HG03135 (cell line): ENCODE measurements at regions not wholly inside any gene's neighbourhood (a gene's known extent, or its start where the extent isn't known, plus 50 kb on each side); places are given as distances from the start of the nearest gene placed in this dataset.
"Not testable (repeated sequence)": the region's sequence is repeated elsewhere in the genome, so short reads cannot be mapped to it uniquely, and the experiment has no call there.

Source experiments
- ATAC-seq: cut with Tn5 transposase; IDR thresholded peaks from one replicate; pipeline ENCODE4 v1.9.1; 2021; ENCODE audit warnings: mild to moderate bottlenecking, moderate library complexity; ENCODE audit not compliant: unreplicated experiment

DNA sequence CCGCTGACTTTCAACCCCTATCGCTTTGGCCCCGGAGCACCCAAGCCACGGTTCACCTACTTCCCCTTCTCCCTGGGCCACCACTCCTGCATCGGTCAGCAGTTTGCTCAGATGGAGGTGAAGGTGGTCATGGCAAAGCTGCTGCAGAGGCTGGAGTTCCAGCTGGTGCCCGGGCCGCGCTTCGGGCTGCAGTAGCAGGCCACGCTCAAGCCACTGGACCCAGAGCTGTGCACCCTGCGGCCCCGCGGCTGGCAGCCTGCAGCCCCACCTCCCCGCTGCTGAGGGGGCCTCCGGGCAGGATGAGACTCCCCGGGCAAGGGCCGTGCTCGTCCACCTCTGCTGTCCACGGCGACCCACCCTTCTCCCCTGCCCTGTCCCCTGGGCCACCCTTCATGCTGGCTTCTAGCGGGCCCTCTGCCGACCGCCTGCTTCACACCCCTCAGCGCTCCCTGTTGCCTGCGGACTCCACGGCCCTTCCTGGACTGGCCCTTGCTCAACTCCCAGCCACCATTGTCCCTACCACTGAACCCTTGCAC lies 92.2 kb upstream of the TRABD2B start:
- no peak for ATAC-seq

DNA sequence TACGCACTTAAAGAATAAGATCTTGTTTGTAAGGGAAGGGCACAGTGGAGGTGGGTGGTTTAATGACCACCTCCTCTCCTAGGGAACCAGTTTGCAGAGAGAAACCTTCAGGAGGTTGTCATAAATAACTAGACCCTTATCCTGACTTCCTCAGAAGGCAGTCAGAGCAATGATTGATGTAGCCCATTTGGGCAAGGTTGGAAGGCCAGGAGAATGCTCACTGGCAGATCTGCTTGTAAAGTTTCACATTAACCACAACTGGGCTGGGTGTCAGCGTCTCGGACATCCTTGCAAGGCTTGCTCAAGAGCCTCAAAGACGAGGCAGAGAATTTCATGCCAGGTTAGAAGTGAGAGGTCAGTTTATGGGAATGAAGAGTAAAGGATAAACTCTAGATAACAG lies 87.6 kb upstream of the TRABD2B start:
- ATAC-seq: no peak

DNA sequence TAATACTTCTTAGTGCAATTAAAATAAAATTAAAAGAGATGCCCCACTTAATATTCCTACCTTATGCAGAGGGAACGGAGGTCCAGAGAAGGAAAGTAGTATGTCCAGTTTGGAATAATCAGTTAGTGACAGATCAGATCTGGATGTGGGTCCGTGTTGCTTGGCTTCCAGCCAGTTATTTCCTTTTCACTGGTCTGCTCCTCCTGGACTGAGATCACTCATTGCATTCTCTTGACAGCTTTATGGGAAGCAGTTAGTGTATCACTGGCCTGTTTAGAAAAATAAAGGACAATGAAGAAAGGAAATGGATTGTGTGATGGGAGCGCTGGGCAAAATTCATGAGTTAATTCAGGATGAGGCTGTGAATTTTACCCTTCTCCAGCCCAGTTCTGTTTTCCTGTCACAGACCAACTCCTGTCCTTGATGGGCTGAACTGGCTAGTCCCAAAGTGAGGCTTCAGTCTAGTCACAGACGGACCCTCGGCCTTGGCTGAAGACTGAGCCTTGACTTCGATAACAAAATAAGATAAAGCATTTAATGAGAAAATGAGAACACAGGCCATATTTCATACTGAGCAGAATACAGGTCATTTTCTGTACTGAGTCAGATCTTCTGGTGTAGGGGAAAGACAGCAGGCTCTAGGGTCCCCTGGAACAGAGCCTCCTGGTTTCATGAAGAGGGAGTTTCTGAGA lies 85.2 kb upstream of the TRABD2B start:
- no peak for ATAC-seq

DNA sequence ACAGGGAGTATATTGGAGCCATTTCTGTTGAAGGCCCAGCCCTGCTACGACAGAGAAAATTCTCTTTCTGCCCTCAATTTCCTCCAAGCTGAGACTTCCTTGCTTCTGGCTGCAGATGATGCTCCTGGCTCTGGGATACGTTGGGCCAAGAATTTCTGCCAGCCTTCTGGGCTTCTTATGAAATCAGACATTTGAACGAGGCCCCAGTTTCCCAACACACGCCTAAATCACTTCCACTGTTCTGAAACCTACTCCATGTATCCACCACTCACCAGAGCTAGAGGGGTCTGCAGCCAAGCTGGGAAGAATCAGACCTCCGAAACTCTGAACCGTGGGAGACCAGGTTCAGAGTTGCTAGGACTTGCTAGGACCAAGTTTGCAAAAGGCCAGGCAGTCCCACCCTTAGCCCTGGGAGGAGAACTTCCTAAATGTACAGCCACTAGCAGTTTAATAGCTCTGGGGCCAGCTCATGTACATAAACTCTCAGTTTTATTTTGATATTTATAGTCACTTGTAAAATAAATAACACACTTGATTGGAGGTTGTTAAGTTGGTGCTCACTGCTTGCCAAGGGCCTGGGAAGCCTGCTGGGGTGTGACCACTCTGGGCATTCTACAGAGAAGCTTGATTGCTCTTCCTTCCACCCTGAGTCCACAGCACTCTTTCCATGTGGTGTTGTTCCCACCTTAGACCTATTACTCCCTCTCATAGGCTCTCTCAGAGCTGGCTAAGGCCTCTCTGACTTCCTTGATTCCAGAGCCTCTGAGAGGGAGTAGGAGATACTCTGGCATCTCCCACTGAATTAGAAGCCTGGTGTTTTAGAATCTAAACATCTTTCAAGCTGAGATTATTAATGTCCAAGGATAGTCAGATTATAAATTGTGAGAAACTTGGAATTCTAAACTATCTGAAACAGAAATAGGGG lies 83.4 kb upstream of the TRABD2B start:
- no peak for ATAC-seq

DNA sequence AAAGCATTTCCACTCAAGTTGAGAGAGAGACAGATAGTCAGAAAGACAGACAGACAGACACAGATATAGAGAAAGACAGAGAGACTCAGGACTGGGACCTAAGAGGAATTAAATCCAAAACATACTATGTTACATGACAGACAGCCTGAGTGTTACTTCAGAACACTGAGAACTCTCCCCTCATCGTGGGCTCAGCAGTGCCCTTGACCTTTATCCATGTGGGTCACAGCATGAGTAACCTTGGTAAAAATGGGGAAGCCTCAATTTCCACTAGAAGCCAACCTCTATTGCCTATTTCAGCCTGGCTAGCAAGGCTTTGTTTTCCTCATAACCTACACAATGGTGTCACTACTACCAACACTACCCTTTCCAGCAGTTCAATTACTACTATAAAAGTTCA lies 81.9 kb upstream of the TRABD2B start:
- no peak for ATAC-seq

DNA sequence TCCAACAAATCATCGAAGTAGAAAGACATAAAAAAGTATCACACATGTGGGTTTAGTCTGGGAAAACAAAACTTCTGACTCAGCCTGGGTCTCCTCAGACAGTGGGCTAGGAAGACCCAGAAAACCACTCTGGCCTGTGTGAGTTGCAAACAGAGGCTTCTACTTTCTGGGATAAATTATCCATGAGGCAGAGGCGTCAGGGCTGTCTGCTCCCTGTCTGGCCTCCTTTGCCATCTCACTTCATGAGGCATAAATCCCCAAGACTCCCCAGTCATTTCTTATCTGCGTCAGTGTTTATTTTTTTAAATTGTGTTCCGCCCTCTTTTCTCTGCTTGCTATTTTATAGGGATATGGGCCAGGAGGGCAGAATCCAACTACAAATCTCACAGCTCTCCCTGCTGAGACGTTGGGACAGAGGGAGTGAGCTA lies 80.6 kb upstream of the TRABD2B start:
- no peak for ATAC-seq

DNA sequence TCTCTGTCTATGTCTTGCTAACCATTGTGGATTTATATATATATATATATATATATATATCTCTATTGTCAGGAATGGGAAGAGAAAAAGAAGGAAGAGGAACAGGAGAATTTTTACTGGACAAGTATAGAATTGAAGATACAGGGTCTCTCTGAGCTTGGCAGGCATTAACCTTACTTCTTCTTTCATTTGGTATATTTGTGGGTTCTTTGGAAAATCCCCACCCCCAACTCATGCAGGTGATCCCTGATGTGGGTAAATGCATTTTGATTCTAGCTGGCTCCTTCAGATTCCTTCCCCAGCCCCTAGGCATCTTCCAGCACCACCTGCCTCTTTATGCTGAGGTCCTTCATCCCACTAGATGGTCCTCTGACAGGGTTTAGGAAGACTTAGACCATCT lies 78.8 kb upstream of the TRABD2B start:
- no peak for ATAC-seq

DNA sequence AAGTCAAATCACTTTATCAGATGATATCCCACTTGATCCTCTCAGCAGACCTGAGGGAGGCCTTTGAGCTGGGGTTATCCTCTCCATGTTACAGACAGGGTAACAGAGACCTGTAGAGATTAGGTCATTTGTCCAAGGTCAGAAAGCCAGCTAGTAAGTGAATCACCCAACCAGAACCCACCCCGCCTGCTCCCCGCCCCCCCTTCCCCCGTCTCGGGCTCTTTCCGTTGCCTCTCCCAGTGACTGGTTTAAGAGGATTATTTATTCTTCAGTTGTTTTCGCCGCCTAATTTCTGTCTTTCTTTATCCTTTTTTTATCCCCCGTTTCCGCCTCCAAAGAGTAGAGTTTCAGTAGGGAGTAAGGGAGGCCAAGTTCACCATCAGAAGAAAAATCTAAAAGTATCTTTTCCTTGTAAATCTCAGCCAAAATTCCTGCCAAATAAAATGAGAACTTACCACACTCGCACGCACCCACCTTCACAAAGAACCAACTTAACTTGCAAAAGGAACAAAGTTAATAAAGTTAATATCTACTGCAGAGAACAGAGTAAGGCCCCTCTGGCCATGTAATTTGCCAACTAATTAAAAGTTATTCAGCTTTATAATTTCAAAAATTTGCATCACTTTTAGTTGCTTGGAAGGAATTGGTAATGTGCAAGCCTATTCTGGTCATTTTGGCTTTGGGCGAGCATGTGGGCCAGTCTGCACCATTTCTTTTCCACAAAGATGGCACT lies 76.8 kb upstream of the TRABD2B start:
- no peak for ATAC-seq

DNA sequence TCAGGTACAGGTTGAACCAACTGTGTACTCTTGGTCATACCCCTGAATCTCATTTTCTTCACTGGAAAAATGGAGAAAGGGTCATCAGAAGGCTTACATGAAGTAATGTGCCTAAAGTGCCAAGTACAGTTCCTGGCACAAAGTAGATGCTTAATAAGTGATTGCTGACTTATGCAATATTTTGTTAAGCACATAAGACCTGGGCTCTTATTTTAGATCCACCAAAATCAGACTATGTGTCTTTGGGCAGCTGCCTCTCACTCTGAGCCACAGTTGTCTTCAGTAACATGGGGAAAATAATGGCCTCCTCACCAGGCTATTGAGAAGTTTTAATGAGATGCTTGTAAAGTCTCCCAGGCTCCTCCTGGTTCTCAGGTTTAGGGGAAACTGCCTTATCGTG lies 74.3 kb upstream of the TRABD2B start:
- no peak for ATAC-seq

DNA sequence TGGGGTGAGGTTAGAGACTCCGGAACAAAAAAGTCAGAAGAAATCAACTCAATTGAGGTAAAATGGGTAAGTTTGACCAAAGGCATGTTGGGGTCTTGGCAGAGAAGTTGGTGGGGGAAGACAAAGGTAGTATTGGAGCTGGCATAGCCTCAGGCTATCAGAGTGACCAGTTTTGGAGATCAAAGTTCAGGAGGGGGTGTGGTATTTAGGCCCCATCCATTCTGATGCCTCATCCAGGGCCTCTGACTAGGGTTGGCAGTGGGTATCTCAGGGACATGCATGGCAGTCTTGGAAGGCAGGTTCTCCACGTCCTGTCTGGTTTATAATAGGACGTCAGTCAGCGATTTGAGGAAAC lies 73.2 kb upstream of the TRABD2B start:
- no peak for ATAC-seq

DNA sequence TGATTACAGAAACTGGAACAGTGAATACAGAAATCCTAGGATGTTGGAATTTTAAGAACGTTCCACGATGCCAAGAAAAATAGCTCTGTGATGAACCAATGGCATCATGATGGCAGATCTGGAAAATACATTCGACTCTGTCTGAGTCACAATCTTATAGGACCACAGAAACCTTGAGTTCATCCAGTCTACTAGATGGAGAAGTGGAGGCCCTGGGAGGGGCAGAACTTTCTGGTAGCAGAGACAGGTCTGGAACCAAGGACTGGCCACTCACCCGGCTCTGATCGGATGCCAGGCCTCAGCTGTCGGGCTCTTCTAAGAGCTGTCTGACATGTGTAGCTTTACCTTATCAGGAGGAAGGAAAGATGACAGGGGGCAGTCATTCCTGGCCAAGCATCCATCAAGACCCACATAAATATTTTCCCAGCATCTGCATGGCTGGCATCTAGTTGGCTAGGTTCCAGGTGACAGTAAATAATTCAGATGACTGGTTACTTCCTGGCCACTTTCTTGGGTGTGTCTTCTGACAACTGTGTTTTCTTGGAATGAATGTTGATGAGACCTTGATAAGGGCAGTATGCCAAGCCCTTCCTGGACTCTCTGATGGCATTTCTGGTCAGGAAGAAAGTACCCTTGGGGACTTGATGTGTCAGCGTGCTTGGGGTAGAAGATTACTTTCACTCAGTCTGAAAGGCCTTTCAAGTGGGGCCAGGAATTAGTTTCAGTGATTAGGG lies 72.6 kb upstream of the TRABD2B start:
- no peak for ATAC-seq

DNA sequence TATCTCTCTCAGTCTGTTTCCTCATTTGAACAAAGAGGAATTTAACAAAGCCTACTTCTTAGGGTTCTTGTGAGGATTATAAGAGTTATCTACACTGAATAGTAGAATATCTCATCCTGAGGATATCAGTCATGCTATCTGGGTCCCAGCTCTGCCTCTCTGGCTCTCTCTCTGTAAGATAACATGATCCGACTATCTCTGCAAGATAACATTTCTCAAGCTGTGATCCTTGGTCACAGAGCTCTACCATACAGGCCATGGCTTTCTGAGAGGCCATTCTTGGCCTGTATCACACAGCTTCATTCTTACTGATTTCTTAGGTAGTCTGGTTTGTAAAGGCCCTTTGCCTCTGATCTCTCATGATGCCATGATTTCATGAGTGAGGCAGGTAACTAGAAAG lies 71.0 kb upstream of the TRABD2B start:
- no peak for ATAC-seq

DNA sequence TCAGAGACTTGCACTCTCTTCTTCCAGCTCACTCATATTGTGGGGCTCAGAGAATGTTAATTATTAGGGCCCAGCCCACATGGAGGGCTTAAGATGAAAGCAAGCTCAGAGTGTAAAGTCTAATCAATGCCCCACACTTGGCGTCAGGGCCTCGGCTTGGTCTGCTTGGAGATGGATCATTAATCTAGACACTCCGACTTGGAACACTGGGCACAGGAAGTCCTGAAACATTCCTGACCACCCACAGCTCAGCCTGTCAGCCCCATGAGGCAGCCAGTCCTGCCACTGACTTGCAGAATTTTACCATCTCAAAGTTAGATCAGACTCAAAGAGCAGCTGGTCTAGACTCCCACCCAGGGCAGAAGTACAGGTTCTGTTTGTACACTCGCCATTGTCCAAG lies 69.8 kb upstream of the TRABD2B start:
- ATAC-seq: no peak

DNA sequence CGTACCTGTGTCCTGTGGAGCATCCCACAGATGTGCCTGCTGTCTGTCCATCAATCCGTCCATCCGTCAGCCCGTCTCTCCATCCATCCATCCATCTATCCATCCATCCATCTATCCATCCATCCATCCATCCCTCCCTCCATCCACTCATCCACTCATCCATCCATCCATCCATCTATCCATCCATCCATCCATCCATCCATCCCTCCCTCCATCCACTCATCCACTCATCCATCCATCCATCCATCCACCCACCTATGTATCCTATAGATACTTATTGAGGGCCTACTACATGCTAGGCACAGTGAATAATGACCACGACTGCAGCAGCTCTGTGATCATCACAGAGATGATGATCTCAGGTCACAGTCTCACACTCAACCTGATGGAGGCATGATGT lies 67.5 kb upstream of the TRABD2B start:
- not testable (repeated sequence) for ATAC-seq

DNA sequence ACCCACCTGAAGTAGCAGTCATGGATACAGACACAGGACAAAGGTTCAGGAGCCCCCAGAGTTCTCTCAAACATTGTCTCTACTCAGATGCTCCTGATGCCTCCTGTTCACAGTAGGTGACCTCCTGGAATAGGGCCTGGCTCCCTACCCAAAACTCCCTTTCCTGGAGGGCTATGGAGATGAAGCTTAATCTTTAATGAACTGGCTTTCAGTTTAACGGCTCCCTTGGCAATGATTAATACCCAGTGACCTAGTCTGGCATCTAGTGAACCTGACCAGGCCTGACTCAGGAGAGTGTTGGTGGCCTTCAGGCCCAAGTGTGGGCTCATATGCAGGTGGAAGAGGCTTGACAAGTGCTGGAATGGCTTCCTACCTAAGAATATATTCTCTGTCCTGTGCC lies 65.2 kb upstream of the TRABD2B start:
- no peak for ATAC-seq

DNA sequence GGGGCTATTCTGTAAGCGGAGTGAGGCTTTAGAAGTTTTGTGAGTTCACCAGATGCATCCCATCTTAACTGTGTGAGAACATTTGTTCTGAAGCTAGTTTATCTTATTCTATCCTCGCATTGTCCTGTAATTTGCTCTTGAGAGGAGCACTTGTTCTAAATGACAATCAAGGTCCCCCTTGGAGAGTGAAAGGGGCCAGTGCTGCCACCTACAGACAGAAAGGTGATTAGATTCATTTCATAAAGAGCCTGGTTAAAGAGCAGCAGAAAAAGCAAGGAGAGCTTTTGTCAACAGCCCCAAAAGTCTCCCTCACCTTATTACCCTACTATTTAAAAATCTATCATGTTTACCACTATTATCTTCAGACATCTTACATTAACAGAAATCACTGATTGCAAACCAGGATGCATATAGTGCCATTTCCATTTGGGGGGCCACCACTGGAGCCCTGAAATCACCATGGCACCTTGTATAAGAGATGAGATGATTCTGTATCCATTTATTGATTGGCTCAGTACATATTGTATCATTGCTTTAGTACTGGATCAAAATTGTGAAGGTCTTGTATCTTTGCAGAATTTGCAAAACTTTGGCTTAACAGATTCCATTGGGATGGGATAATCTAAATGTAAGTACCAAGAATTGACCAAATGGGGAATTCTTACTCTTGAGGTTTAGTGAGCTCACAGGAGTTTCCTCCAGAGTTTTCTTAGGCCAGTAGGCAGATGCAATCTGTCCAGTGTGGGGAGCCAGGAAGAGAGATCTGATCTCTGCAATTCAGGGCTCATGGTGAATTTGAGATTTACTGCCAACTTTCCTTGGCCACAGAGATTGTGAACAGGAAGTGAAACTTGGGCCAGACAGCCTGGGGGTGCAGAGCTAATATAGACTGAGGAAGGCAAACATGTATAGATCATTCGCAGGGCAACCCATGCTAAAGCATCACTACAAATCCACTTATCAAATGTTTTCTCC lies 64.3 kb upstream of the TRABD2B start:
- ATAC-seq: peak; percentile 80

DNA sequence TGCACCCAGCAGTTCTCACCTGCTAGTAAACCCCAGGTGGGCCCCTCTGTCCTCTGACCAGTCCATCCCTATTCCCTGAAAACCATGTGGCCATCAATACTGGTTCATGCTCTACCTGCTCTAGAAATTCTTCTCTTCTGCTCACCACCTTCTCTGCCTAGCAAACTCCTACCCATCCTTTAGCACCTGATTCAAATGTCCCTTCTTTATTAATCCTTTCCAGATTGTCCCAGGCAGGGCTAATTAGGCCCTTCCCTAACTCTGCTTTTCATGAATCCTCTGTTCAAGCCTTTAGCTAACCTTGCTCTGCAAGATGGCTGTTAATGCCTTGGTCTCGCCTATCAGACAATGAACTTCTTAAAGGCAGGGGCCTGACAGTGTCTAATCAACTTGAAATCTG lies 62.1 kb upstream of the TRABD2B start:
- ATAC-seq: no peak

DNA sequence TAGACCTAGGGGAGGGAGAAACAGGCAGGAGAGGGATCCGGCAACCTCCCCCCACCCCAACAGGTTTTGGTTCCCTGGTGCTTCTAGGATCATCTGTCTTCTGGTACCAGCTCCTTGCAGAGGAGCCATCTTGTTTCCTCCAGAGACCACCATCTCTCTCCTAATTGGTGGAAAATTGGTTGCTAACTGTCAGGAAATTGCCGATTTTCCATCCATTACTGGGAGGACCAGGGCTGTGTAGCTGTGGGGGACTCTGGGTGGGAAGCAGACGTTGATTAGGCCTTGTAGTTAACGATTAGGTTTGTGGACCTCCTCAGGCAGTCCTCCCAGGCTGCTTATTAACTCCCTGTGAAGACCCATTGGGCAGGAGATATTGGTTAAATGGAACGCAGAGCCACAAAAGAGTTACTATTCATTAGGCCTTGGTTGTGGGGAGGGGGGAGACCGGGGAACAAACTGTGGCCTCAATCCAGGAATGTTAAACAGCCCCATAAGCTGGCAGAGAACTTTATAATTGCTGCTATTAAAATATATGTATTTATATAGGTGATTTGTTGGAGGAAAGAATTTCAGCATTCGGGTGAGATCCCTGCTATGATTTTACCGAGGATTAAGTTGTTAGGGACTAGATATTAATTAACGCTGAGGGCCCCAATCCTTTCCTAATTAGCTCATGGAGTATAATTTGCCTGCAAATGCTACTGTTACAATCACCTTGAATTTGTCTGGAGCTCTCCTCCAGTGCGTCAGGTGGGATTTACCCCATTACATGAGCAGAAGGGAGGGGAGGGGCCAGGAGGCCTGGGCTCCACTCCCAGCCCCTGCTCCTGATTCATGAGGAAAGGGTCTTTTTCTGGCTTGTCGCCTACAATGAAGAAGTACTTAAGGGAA lies 61.2 kb upstream of the TRABD2B start:
- no peak for ATAC-seq

DNA sequence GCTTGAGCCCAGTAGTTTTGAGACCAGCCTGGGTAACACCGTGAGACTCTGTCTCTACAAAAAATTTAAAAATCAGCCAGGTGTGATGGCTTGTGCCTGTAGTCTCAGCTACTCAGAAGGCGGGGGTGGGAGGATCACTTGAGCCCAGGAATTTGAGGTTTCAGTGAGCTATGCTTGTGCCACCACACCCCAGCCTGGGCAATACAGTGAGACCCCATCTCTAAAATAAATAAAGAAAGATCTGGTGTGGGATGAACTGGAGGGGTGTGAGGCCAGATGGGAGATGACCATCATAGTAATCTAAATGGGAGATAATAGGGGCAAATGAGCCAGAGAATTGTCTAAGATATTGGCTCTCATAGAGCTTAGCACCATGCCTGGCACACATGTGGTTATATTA lies 60.1 kb upstream of the TRABD2B start:
- ATAC-seq: no peak
